Fibroblast of villous mesenchyme (primary cell): ENCODE measurements at regions not wholly inside any gene's neighbourhood (a gene's known extent, or its start where the extent isn't known, plus 50 kb on each side); places are given as distances from the start of the nearest gene placed in this dataset.
"Not testable (repeated sequence)": the region's sequence is repeated elsewhere in the genome, so short reads cannot be mapped to it uniquely, and the experiment has no call there.

Source experiments
- DNase-seq: peaks from one replicate; pipeline ENCODE4 v3.0.0-alpha.2; 2010; ENCODE audit warnings: low read depth
- H3K4me3 ChIP-seq: 2 replicates; pipeline ENCODE4 v1.5.1; 2011; ENCODE audit warnings: low read depth, mild to moderate bottlenecking, low read length
- CTCF ChIP-seq: IDR thresholded peaks from 2 replicates; pipeline ENCODE4 v1.5.1; 2012; ENCODE audit warnings: low read depth, mild to moderate bottlenecking, low read length; ENCODE audit not compliant: insufficient read depth

GRCh38 chr20:24851346-24852019 is 97.6 kb upstream of the CST7 start:
- no peak for DNase-seq
- H3K4me3 ChIP-seq: no peak overlapping the region
- no peak for TF ChIP-seq CTCF

GRCh38 chr20:24853916-24854315 is 95.2 kb upstream of the CST7 start:
- TF ChIP-seq CTCF: no peak
- no peak for DNase-seq
- H3K4me3 ChIP-seq: no peak overlapping the region

- no peak for DNase-seq
- no peak for TF ChIP-seq CTCF
- H3K4me3 ChIP-seq: no peak overlapping the region
Measured at GRCh38 chr20:24855848-24856247, 93.2 kb upstream of the CST7 start.

- DNase-seq, H3K4me3 ChIP-seq: not testable (repeated sequence)
Measured at GRCh38 chr20:24858500-24858899, 90.6 kb upstream of the CST7 start.

- no peak overlapping the region for H3K4me3 ChIP-seq
Measured at GRCh38 chr20:24859539-24859938, 89.5 kb upstream of the CST7 start.

GRCh38 chr20:24862186-24862585 is 86.9 kb upstream of the CST7 start:
- TF ChIP-seq CTCF: no peak
- no peak overlapping the region for H3K4me3 ChIP-seq
- DNase-seq: no peak

More at GRCh38 chr20:24859539-24859938, 89.5 kb upstream of the CST7 start:
- no peak for DNase-seq
- TF ChIP-seq CTCF: no peak

- DNase-seq: no peak
- no peak for TF ChIP-seq CTCF
- H3K4me3 ChIP-seq: no peak overlapping the region
Measured at GRCh38 chr20:24862606-24863005, 86.5 kb upstream of the CST7 start.
